VCaP (cell line): ENCODE measurements at regions not wholly inside any gene's neighbourhood (a gene's known extent, or its start where the extent isn't known, plus 50 kb on each side); places are given as distances from the start of the nearest gene placed in this dataset.

Experiments
- H3K27ac ChIP-seq: fragments of 450-650 bp; 2 replicates; pipeline ENCODE4 v1.5.1; 2017
- CTCF ChIP-seq: fragments of 450-650 bp; conservative IDR thresholded peaks from 2 replicates; pipeline ENCODE4 v1.5.1; 2017; ENCODE audit warnings: mild to moderate bottlenecking, moderate library complexity

GRCh38 chr19:28917621-28918020, 295.3 kb downstream of the UQCRFS1 start:
- TF ChIP-seq CTCF, result no peak
- no peak overlapping the region for H3K27ac ChIP-seq

DNA sequence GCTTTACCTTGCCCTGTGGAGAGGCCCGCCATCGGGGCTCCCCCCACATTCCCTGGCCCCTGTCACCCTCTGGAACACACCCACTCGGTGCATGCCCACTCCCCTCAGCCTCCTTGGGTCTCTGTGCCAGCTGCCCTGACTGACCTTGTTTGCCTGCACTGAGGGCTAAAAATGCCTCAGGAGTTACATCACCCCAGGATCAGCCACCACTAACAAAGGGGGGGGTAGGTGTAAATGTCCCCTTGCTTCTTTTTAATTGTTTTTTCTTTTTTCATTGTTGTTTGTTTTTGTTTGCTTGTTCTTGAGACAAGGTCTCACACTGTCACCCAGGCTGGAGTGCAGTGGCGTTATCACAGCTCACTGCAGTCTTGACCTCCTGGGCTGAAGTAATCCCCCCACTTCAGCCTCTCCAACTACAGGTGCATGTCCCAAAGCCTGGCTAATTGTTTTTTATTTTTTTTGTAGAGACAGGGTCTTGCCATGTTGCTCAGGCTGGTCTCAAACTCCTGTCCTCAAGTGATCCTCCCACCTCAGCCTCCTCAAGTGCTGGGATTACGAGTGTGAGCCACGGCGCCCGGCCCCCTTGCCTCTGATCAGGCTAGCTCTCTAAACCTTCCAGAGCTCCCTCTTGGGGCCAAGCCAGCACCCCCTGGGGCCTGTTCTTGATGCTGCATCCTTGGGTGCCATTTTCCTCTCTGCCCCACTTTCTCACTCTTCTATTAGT, 297.1 kb downstream of the UQCRFS1 start:
- no peak for TF ChIP-seq CTCF

GRCh38 chr19:28915202-28915601, 297.7 kb downstream of the UQCRFS1 start:
- no peak for TF ChIP-seq CTCF
- H3K27ac ChIP-seq, result no peak overlapping the region

More for the DNA sequence above, 297.1 kb downstream of the UQCRFS1 start:
- no peak overlapping the region for H3K27ac ChIP-seq

GRCh38 chr19:28914173-28914572, 298.8 kb downstream of the UQCRFS1 start:
- no peak for TF ChIP-seq CTCF
- H3K27ac ChIP-seq, result no peak overlapping the region

- no peak overlapping the region for H3K27ac ChIP-seq
Measured at GRCh38 chr19:28913626-28914025, 299.3 kb downstream of the UQCRFS1 start.

DNA sequence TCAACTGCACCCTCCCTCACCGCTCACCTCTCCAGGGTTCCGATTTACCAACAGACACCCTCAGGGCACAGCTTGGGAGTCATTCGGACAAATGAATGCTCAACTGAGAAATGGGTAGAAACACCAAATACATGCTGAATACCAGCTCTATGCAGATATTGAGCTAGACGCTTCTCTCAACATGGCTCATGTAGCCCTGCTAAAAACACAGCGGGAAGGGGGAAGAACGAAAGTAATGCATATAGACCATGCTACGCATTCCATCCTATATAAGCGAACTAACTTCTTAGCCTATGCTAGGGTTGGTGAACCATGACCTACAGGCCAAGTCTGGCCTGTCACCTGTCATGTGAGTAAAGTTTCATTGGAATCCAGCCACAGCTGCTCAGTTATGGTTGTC, 304.0 kb downstream of the UQCRFS1 start:
- H3K27ac ChIP-seq, result no peak overlapping the region
- no peak for TF ChIP-seq CTCF

More at GRCh38 chr19:28913626-28914025, 299.3 kb downstream of the UQCRFS1 start:
- TF ChIP-seq CTCF, result no peak

- no peak for TF ChIP-seq CTCF
- H3K27ac ChIP-seq, result no peak overlapping the region
Measured at GRCh38 chr19:28907534-28907933, 305.4 kb downstream of the UQCRFS1 start.
